ENCODE measurements at regions not wholly inside any gene's neighbourhood (a gene's known extent, or its start where the extent isn't known, plus 50 kb on each side); places are given as distances from the start of the nearest gene placed in this dataset.

DNA sequence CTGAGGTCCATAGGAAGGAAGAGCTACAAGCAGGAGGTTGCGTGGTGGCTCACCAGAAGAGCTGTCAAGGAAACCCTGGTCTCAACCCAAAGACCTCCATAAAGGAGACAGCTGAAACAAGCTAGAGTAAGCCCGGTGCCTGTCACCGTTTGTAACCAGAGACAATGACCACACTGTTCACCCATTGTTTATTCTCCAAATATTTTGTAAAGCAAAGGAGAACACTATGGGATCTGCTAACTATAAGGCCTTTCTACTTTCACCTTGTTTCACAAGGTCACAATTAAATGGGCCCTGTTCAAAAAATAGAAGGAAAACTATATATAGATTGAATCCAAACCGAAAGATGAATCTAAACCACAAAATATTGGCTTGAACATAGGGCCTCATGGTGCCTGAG, 128.9 kb upstream of the TPRG1 start:
- Histone ChIP-seq H3K36me3 (replicated peaks) (no peaks in the 10 kb centered on the region), H3K9me3 (no peaks in the 10 kb centered on the region), H3K27me3 (ENCODE audit: low read depth) (no peaks in the 10 kb centered on the region), H3K4me1 (no peaks in the 10 kb centered on the region), H3K4me3 (no peak overlapping the region)
- no peak for DNase-seq (ENCODE audit: low spot score in 2 of 2)
- in situ Hi-C loops (cut with MboI; ENCODE audit: low sequenced_read_pairs), result loop anchor here (10.0 kb wide), 1 partner anchor 1308 kb away; no protein-coding TSS in a partner anchor

DNA sequence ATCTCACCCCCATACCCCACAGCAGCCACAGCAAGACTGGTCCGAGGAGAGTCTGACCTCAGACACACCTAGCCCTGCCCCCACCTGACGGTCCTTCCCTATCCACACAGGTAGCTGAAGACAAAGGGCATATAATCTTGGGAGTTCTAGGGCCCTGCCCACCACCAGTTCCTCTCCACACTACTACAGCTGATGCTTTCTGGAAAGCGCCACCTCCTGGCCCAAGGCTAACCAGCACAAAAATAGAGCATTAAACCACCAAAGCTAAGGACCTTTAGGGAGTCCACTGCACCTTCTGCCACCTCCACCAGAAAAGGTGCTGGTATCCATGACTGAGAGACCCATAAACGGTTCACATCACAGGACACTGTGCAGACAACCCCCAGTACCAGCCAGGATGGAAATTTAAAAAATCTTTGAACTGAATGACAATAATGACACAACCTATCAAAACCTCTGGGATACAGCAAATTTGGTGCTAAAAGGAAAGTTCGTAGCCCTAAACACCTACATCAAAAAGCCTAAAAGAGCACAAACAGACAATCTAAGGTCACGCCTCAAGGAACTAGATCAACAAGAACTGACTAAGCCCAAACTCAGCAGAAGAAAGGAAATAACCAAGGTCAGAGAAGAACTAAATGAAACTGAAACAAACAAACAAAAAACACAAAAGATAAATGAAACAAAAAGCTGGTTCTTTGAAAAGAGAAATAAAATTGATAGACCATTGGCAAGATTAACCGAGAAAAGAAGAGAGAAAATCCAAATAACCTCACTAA, 122.1 kb upstream of the TPRG1 start:
- Histone ChIP-seq H3K4me1 (no peaks in the 10 kb centered on the region), H3K4me3 (no peak overlapping the region), H3K36me3 (replicated peaks) (no peaks in the 10 kb centered on the region), H3K9me3 (no peaks in the 10 kb centered on the region), H3K27me3 (ENCODE audit: low read depth) (no peaks in the 10 kb centered on the region; the same call in 1 of the 2 replicates)
- DNase-seq (ENCODE audit: low spot score in 2 of 2), result peak in 1 of 2 experiments; percentile 27
- in situ Hi-C loops (cut with MboI; ENCODE audit: low sequenced_read_pairs), result loop anchor here (10.0 kb wide), 1 partner anchor 1315 kb away; no protein-coding TSS in a partner anchor

DNA sequence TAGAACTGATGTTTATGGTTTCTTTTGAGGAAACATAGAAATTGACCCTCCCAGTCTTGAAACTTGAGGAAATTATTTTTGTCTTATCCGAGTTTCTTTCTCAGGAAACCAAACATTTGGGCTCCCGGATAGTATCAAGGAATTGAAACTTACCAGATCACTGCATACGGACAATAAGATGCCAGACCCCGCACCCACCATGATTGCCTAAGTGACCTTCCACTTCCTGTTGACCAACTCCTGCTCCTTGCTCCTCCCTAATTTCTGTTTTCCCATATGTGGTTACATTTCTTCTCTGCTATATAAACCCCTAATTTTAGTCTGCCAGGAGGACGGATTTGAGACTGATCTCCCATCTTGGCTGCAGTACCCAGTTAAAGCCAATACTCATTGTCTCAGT, 118.4 kb upstream of the TPRG1 start:
- no peaks in the 10 kb centered on the region; the same call in 1 of the 2 replicates for H3K27me3 ChIP-seq (ENCODE audit: low read depth)
- in situ Hi-C loops (cut with MboI; ENCODE audit: low sequenced_read_pairs), result no loop called here

DNA sequence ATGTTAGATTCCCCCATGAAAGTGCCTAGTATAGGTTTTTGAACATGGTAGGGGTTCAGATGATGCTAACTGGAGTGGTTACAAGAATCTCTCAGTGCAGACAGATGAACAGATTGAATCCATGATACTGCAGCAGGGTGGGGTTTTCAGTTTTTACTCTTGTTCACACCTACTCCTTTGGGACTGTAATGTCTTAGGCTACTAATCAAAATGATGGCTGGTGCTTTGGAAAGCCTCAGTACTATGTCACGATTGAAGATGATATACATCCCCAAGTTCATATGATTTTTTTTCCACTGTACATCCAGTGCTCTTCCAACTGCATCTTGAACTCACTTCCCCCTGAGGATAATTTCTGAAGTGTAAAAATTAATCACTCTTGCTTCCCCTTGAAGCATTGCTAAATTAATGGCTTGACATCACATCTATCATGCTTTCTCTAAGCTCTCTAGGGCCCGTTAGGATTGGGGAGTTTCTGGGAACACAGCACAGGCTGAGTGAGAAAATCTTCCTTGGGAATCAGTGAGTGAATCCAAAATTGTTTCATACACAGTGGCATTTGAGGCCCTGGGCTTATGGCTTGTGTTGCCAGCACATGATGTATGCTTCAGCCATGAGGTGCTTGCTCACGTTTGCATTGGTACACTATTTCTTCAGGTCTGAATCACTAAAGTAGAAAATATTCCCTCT, 115.0 kb upstream of the TPRG1 start:
- no peak overlapping the region for H3K4me3 ChIP-seq
- no peaks in the 10 kb centered on the region for H3K36me3 ChIP-seq (replicated peaks)
- in situ Hi-C loops (cut with MboI; ENCODE audit: low sequenced_read_pairs), result no loop called here
- H3K4me1 ChIP-seq, result no peaks in the 10 kb centered on the region
- no peaks in the 10 kb centered on the region for H3K9me3 ChIP-seq
- DNase-seq (ENCODE audit: low spot score in 2 of 2), result no peak
- no peaks in the 10 kb centered on the region; the same call in 1 of the 2 replicates for H3K27me3 ChIP-seq (ENCODE audit: low read depth)

More for the DNA sequence above, 118.4 kb upstream of the TPRG1 start:
- Histone ChIP-seq H3K4me3 (no peak overlapping the region), H3K4me1 (no peaks in the 10 kb centered on the region), H3K36me3 (replicated peaks) (no peaks in the 10 kb centered on the region), H3K9me3 (no peaks in the 10 kb centered on the region)
- no peak for DNase-seq (ENCODE audit: low spot score in 2 of 2)

DNA sequence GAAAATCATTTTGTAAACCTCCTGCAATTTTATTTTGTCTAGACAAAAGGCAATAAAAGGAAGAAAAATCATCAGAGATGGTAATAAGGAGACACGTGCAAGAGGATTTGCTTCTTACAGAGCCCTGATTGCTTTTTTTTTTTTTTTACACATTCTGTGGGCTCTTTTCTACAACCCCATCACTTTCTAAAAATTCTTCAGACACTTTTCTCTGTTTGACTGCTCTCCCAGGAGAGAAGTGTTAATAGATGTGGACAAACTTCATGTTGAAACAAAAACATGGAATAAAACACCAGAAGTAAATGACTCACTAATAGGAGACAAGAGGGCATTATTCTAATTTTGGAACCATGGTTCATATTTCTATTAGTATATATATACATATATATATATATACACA, 114.4 kb upstream of the TPRG1 start:
- in situ Hi-C loops (cut with MboI; ENCODE audit: low sequenced_read_pairs), result no loop called here
- no peak for DNase-seq (ENCODE audit: low spot score in 2 of 2)
- no peak overlapping the region for H3K4me3 ChIP-seq

DNA sequence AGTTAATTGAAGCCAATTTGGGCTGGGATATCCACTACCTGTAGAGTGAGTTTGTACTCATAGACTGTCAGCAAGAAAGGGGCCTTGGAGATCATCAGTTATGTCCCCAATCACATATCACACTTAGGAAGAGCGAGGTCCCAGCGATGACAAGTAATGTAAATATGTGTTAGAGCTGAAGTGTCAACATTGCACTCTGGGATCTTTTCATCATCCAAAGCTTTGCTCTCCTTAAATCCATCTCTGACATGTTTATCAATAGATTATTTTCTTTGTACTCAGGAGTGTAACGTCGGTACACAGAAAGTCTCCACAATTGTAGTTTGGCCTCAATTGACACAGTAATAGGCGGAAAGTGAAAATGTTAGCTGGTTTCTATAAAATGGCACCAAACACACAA, 113.7 kb upstream of the TPRG1 start:
- in situ Hi-C loops (cut with MboI; ENCODE audit: low sequenced_read_pairs), result no loop called here
- no peaks in the 10 kb centered on the region for H3K9me3 ChIP-seq
- no peaks in the 10 kb centered on the region for H3K4me1 ChIP-seq
- H3K27me3 ChIP-seq (ENCODE audit: low read depth), result no peaks in the 10 kb centered on the region
- no peaks in the 10 kb centered on the region for H3K36me3 ChIP-seq (replicated peaks)
- H3K4me3 ChIP-seq, result no peak overlapping the region
- no peak for DNase-seq (ENCODE audit: low spot score in 2 of 2)

More for the DNA sequence above, 114.4 kb upstream of the TPRG1 start:
- Histone ChIP-seq H3K9me3 (no peaks in the 10 kb centered on the region), H3K4me1 (no peaks in the 10 kb centered on the region), H3K36me3 (replicated peaks) (no peaks in the 10 kb centered on the region), H3K27me3 (ENCODE audit: low read depth) (no peaks in the 10 kb centered on the region; the same call in 1 of the 2 replicates)

DNA sequence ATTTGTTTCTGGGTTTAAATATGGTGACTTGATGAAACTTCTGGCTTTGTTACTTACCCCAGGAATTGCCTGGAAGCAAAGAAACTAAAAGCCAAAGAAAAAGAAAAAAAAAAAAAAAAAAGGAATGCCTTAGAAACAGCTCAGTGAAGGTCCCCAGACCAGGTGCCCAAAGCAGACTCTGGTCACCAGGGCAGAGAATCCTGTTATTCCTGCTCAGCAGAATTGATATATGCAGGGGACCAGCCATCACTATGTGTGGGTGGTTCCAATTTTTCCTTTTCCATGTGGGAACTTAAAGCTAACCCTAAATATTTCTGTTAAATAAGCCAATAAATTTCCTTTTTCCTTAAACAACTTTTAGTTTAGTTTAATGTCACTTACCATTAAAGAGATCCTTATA, 100.8 kb upstream of the TPRG1 start:
- no peaks in the 10 kb centered on the region for H3K9me3 ChIP-seq
- no peak for DNase-seq (ENCODE audit: low spot score in 2 of 2)
- H3K4me1 ChIP-seq, result no peaks in the 10 kb centered on the region
- no peaks in the 10 kb centered on the region for H3K36me3 ChIP-seq (replicated peaks)
- no peak overlapping the region for H3K4me3 ChIP-seq
- in situ Hi-C loops (cut with MboI; ENCODE audit: low sequenced_read_pairs), result no loop called here
- 0 out of 2 replicates have a peak, but pooled peaks cover 4% of the 10 kb centered on the region for H3K27me3 ChIP-seq (ENCODE audit: low read depth)

DNA sequence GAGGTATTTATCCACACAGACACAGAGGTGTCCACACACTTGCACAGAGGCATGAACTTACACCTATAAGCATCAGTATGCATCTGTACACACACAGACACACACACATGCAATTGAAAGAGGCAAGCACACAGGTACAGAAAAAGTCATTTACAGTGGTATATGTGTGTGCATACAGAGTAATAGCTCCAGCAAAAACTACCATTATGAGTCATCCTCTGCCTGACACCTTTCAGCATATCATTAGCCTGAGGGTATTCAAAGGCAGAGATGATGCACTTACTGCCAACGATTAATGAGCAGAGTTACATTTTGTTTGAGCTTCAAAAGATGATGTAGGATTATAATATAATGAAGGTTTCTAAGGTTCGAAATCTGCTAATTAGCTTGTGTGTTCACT, 100.3 kb upstream of the TPRG1 start:
- H3K9me3 ChIP-seq, result no peaks in the 10 kb centered on the region
- no peaks in the 10 kb centered on the region for H3K36me3 ChIP-seq (replicated peaks)
- 0 out of 2 replicates have a peak, but pooled peaks cover 7% of the 10 kb centered on the region for H3K27me3 ChIP-seq (ENCODE audit: low read depth)
- H3K4me3 ChIP-seq, result no peak overlapping the region
- in situ Hi-C loops (cut with MboI; ENCODE audit: low sequenced_read_pairs), result no loop called here
- DNase-seq (ENCODE audit: low spot score in 2 of 2), result no peak
- H3K4me1 ChIP-seq, result no peaks in the 10 kb centered on the region

DNA sequence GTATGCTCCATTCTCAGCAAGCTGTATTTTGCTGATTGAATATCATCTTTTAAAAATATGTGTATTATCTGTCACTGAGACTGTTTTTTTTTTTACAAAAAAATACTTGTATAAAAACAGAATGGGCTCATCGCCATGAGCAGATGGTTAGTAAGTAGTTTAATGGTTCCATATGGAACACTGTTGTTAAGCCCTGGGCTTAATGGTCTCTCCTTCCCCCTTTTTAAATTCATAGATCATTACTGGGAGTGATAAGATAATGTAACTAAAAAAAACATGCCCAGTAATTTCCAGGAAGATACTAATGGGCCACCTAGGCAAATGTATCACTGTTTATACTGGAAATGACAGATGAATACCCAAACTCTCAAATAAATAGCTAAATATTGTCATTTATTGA, 95.3 kb upstream of the TPRG1 start:
- Histone ChIP-seq H3K36me3 (replicated peaks) (no peaks in the 10 kb centered on the region), H3K4me1 (no peaks in the 10 kb centered on the region), H3K27me3 (ENCODE audit: low read depth) (0 out of 2 replicates have a peak, but pooled peaks cover 7% of the 10 kb centered on the region), H3K4me3 (no peak overlapping the region), H3K9me3 (no peaks in the 10 kb centered on the region)
- DNase-seq (ENCODE audit: low spot score in 2 of 2), result no peak
- in situ Hi-C loops (cut with MboI; ENCODE audit: low sequenced_read_pairs), result no loop called here

DNA sequence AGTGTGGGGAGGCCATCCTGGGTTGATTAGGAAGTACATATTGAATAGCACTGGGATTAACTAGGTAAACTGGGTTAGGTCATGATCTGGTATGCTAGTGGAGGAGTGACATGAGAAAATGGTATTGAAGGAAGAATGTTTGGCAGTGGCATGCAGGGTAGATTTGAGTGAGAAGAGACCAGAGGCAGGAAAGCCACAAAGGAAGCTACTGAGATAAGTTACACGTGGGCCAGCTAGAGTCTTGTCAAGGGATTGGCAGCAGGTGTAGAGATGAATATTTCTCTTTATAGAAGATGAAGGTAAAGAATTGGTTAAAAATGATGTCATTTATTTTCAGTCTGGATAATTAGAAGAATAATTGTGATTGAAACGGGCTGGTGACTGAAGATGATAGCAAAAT, 91.0 kb upstream of the TPRG1 start:
- no peak overlapping the region for H3K4me3 ChIP-seq
- no peaks in the 10 kb centered on the region for H3K4me1 ChIP-seq
- no peak for DNase-seq (ENCODE audit: low spot score in 2 of 2)
- H3K27me3 ChIP-seq (ENCODE audit: low read depth), result 0 out of 2 replicates have a peak, but pooled peaks cover 6% of the 10 kb centered on the region
- in situ Hi-C loops (cut with MboI; ENCODE audit: low sequenced_read_pairs), result no loop called here
- H3K9me3 ChIP-seq, result no peaks in the 10 kb centered on the region
- no peaks in the 10 kb centered on the region for H3K36me3 ChIP-seq (replicated peaks)

DNA sequence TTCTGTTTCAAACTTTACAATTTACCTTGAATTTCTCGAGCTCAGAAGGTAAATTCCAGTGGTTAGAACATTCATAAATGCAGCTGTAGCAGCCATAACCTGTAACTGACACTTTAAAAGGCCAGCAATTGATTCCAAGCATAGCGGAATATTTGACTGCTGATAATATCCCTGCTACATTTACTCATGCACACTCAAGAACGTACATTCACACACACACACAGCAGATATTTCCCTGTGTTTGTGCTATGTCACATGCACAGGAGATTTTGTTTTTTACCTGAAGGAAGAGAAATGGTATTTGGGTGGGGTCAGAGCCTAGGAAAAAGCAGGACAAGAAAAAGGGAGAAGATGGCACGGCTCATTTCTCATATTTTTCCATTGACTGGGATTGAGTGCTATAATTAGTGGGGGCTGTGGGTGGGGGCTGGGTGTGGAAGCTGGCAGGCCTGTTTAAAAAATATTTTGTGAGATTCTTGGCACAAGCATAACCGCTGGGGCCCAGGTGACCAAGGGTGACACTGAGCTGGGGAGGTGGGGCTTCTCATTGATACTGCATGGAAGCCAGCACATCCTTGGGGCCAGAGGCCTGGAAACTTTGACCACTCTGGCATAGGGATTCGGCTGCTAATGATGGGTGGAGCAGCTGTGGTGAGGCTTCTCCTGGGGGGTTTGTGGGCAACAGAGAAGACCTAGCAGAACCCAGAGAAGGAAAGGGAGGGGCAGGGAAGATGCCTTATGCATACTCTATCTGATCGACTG, 88.9 kb upstream of the TPRG1 start:
- DNase-seq (ENCODE audit: low spot score in 2 of 2), result no peak
- H3K36me3 ChIP-seq (replicated peaks), result no peaks in the 10 kb centered on the region
- H3K27me3 ChIP-seq (ENCODE audit: low read depth), result no peaks in the 10 kb centered on the region
- H3K4me3 ChIP-seq, result no peak overlapping the region
- in situ Hi-C loops (cut with MboI; ENCODE audit: low sequenced_read_pairs), result no loop called here
- no peaks in the 10 kb centered on the region for H3K9me3 ChIP-seq
- no peaks in the 10 kb centered on the region for H3K4me1 ChIP-seq

DNA sequence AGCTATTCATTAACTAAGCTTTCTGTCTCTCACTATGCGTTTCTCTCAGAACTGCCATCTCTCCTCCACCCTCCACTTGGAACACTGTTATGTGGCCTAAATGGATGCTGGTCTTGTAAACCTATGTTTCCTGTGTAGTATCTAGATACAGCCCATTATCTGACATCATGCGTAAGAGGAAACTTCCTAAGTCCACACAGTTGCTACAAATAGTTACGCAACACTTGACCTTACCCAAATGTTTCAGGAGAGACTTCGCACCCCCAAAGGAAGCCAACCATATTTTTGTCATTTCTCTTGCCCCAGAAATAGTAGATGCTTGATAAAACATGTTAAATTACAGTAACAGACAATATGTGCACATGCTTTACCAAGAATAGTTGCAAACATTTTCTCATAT, 87.2 kb upstream of the TPRG1 start:
- in situ Hi-C loops (cut with MboI; ENCODE audit: low sequenced_read_pairs), result no loop called here

DNA sequence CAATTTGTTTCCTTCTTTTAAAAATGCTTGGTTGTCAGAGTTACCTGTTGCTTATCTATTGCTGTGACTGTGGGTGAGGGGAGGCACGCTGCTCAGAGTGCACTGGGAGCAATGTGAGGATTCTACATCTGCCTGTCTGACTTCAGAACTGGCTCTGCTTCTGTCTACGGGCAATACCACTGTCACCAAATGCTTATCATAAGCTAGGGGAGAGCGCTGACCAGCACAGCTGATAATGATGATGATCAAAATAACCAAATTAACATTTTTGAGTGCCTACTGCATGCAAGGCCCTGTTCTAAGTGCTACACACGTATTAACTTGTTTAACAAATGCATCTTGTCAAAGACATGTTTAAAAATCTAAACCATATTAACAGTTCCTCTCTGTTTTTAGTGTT, 79.2 kb upstream of the TPRG1 start:
- H3K27me3 ChIP-seq (ENCODE audit: low read depth), result no peaks in the 10 kb centered on the region
- no peaks in the 10 kb centered on the region for H3K36me3 ChIP-seq (replicated peaks)
- in situ Hi-C loops (cut with MboI; ENCODE audit: low sequenced_read_pairs), result no loop called here
- no peaks in the 10 kb centered on the region for H3K9me3 ChIP-seq
- DNase-seq (ENCODE audit: low spot score in 2 of 2), result no peak
- no peaks in the 10 kb centered on the region for H3K4me1 ChIP-seq
- no peak overlapping the region for H3K4me3 ChIP-seq

More for the DNA sequence above, 87.2 kb upstream of the TPRG1 start:
- Histone ChIP-seq H3K4me3 (no peak overlapping the region), H3K27me3 (ENCODE audit: low read depth) (no peaks in the 10 kb centered on the region), H3K4me1 (no peaks in the 10 kb centered on the region), H3K36me3 (replicated peaks) (no peaks in the 10 kb centered on the region), H3K9me3 (no peaks in the 10 kb centered on the region)
- no peak for DNase-seq (ENCODE audit: low spot score in 2 of 2)

DNA sequence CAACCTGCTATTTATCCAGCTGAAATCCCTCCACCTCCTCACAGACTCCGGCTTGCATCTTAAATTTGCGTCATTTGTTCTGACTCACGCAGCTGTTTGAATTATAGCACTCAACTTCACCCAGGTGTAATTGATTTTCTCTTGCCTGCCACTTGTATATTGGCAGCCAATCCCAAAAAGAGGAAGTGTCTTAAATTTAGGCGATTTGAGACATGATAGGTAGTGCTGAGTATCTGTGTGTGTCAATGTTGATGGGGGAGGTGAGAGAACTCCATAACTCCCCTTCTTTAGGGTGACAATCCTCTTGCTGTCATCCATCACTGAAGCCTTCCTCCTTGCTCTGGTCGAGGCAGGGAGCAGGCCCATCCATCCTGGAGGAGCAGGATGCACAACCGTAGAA, 77.2 kb upstream of the TPRG1 start:
- DNase-seq (ENCODE audit: low spot score in 2 of 2), result no peak
- Histone ChIP-seq H3K4me1 (no peaks in the 10 kb centered on the region), H3K9me3 (no peaks in the 10 kb centered on the region), H3K27me3 (ENCODE audit: low read depth) (no peaks in the 10 kb centered on the region), H3K4me3 (no peak overlapping the region), H3K36me3 (replicated peaks) (no peaks in the 10 kb centered on the region)
- in situ Hi-C loops (cut with MboI; ENCODE audit: low sequenced_read_pairs), result no loop called here

Data from HAP-1 (cell line).